Peyer's patch (tissue), 4 donors: ENCODE measurements at regions not wholly inside any gene's neighbourhood (a gene's known extent, or its start where the extent isn't known, plus 50 kb on each side); places are given as distances from the start of the nearest gene placed in this dataset.

Source experiments
- DNase-seq, 3 donors: peaks; one replicate each; pipeline ENCODE4 v3.0.0-alpha.2; 2017 to 2019
- H3K27ac ChIP-seq, 4 donors: fragments of 200-600 bp; sonication (generic); one replicate each; pipeline ENCODE4 v1.5.1; 2016 to 2019
- H3K27me3 ChIP-seq, 2 donors: fragments of 200-600 bp; sonication (generic); one replicate each; pipeline ENCODE4 v1.5.1; 2019
- H3K36me3 ChIP-seq, 3 donors: fragments of 200-600 bp; sonication (generic); one replicate each; pipeline ENCODE4 v1.5.1; 2016 to 2019
- H3K4me1 ChIP-seq, 4 donors: fragments of 200-600 bp; sonication (generic); one replicate each; pipeline ENCODE4 v1.5.1; 2016 to 2019
- H3K4me3 ChIP-seq, 4 donors: fragments of 200-600 bp; sonication (generic); 1 replicate in 3 of 4; 2 replicates in 1 of 4; pipeline ENCODE4 v1.5.1; 2016 to 2019; ENCODE audit warnings: mild to moderate bottlenecking in 1 of 4
- H3K9me3 ChIP-seq, 4 donors: fragments of 200-600 bp; sonication (generic); one replicate each; pipeline ENCODE4 v1.5.1; 2016 to 2019; ENCODE audit warnings: mild to moderate bottlenecking in 1 of 4
- CTCF ChIP-seq, 6 experiments: fragments of 450-650 bp in 4 of 6; fragments of 200-600 bp in 2 of 6; sonication (generic) in 1 of 6; IDR thresholded peaks; one replicate each; pipeline ENCODE4 v1.5.1; 2017 to 2019; ENCODE audit warnings: antibody characterized with exemption in 6 of 6, mild to moderate bottlenecking in 3 of 6, moderate library complexity in 1 of 6
- POLR2A ChIP-seq, 2 donors: fragments of 450-650 bp; IDR thresholded peaks; one replicate each; pipeline ENCODE4 v1.5.1; 2017; ENCODE audit warnings: antibody characterized with exemption in 2 of 2, mild to moderate bottlenecking in 2 of 2, moderate library complexity in 2 of 2

GRCh38 chr18:30211112-30211511, 831.4 kb downstream of the DSC3 start:
- Histone ChIP-seq H3K36me3 (no peaks in the 10 kb centered on the region), H3K9me3 (no peaks in the 10 kb centered on the region), H3K27ac (no peak overlapping the region), H3K4me1 (no peaks in the 10 kb centered on the region), H3K4me3 (no peak overlapping the region), H3K27me3 (no peaks in the 10 kb centered on the region)
- DNase-seq, result no peak
- no peak for TF ChIP-seq POLR2A (IDR thresholded peaks at IDR 0.05)
- no peak for TF ChIP-seq CTCF (IDR thresholded peaks at IDR 0.05)

GRCh38 chr18:30208546-30208945, 834.0 kb downstream of the DSC3 start:
- Histone ChIP-seq H3K4me3 (no peak overlapping the region), H3K27me3 (no peaks in the 10 kb centered on the region), H3K9me3 (no peaks in the 10 kb centered on the region), H3K36me3 (no peaks in the 10 kb centered on the region), H3K4me1 (no peaks in the 10 kb centered on the region), H3K27ac (no peak overlapping the region)
- no peak for TF ChIP-seq CTCF (IDR thresholded peaks at IDR 0.05)
- no peak for DNase-seq

GRCh38 chr18:30192216-30192615, 850.3 kb downstream of the DSC3 start:
- Histone ChIP-seq H3K4me3 (no peak overlapping the region), H3K36me3 (no peaks in the 10 kb centered on the region), H3K27ac (no peak overlapping the region), H3K27me3 (no peaks in the 10 kb centered on the region), H3K4me1 (no peaks in the 10 kb centered on the region), H3K9me3 (peaks cover 0 to 11% (median 0%) of the 10 kb centered on the region in 4 donors)
- DNase-seq, result no peak
- no peak for TF ChIP-seq CTCF (IDR thresholded peaks at IDR 0.05)
- TF ChIP-seq POLR2A (IDR thresholded peaks at IDR 0.05), result no peak

- no peak for TF ChIP-seq POLR2A (IDR thresholded peaks at IDR 0.05)
- no peak for TF ChIP-seq CTCF (IDR thresholded peaks at IDR 0.05)
- no peak for DNase-seq
- H3K27ac ChIP-seq, result no peak overlapping the region
- H3K4me3 ChIP-seq, result no peak overlapping the region
- no peaks in the 10 kb centered on the region for H3K36me3 ChIP-seq
- H3K9me3 ChIP-seq, result no peaks in the 10 kb centered on the region
- no peaks in the 10 kb centered on the region for H3K4me1 ChIP-seq
- no peaks in the 10 kb centered on the region for H3K27me3 ChIP-seq
These were observed 856.3 kb downstream of the DSC3 start for GRCh38 chr18:30186245-30186644.

GRCh38 chr18:30177056-30177455, 865.5 kb downstream of the DSC3 start:
- no peaks in the 10 kb centered on the region for H3K27me3 ChIP-seq
- no peaks in the 10 kb centered on the region for H3K36me3 ChIP-seq
- no peak overlapping the region for H3K27ac ChIP-seq
- H3K4me3 ChIP-seq, result no peak overlapping the region
- no peak for DNase-seq
- TF ChIP-seq POLR2A (IDR thresholded peaks at IDR 0.05) (no peak), CTCF (IDR thresholded peaks at IDR 0.05) (no peak)
- H3K9me3 ChIP-seq, result peaks cover 0 to 5% (median 0%) of the 10 kb centered on the region in 4 donors
- H3K4me1 ChIP-seq, result no peaks in the 10 kb centered on the region

GRCh38 chr18:30175621-30176225, 866.8 kb downstream of the DSC3 start:
- no peak for TF ChIP-seq POLR2A (IDR thresholded peaks at IDR 0.05)
- TF ChIP-seq CTCF (IDR thresholded peaks at IDR 0.05), result no peak
- no peak overlapping the region for H3K4me3 ChIP-seq
- no peaks in the 10 kb centered on the region for H3K27me3 ChIP-seq
- no peaks in the 10 kb centered on the region for H3K36me3 ChIP-seq
- no peak for DNase-seq
- H3K9me3 ChIP-seq, result peaks cover 0 to 5% (median 0%) of the 10 kb centered on the region in 4 donors
- H3K27ac ChIP-seq, result no peak overlapping the region
- H3K4me1 ChIP-seq, result no peaks in the 10 kb centered on the region
